ENCODE measurements at regions not wholly inside any gene's neighbourhood (a gene's known extent, or its start where the extent isn't known, plus 50 kb on each side); places are given as distances from the start of the nearest gene placed in this dataset.

- TF ChIP-seq POLR2A (IDR thresholded peaks at IDR 0.05) (no peak), CTCF (IDR thresholded peaks at IDR 0.05) (no peak), POLR2AphosphoS5 (IDR thresholded peaks at IDR 0.05) (no peak), EP300 (IDR thresholded peaks at IDR 0.05) (no peak)
Measured at GRCh38 chr20:17061715-17062114, 165.1 kb upstream of the PCSK2 start.

All from stomach (tissue), 4 donors.